Spleen (tissue), 11 donors: ENCODE measurements at regions not wholly inside any gene's neighbourhood (a gene's known extent, or its start where the extent isn't known, plus 50 kb on each side); places are given as distances from the start of the nearest gene placed in this dataset.
A peak's percentile ranks its signal among the peaks of the same experiment; 100 is the strongest.

Experiments
- DNase-seq: peaks from one replicate; pipeline ENCODE4 v3.0.0-alpha.2; 2020
- H3K27ac ChIP-seq, 8 donors: fragments of 200-600 bp; sonication (generic) in 7 of 8; 1 replicate in 4 of 8; 2 replicates in 4 of 8; pipeline versions ENCODE4 v1.5.0 to v1.8.0; 2016 to 2021; ENCODE audit warnings: inconsistent platforms in 4 of 8, mild to moderate bottlenecking in 4 of 8, moderate library complexity in 1 of 8
- H3K27me3 ChIP-seq, 7 donors: fragments of 200-600 bp; sonication (generic) in 6 of 7; replicated peaks in 1 of 7; 1 replicate in 4 of 7; 2 replicates in 3 of 7; pipeline versions ENCODE4 v1.5.0 to v1.8.0; 2016 to 2021; ENCODE audit warnings: inconsistent platforms in 3 of 7, mild to moderate bottlenecking in 1 of 7
- H3K36me3 ChIP-seq, 6 donors: fragments of 200-600 bp; sonication (generic) in 5 of 6; 1 replicate in 4 of 6; 2 replicates in 2 of 6; pipeline versions ENCODE4 v1.5.0 to v1.8.0; 2016 to 2021; ENCODE audit warnings: inconsistent platforms in 2 of 6
- H3K4me1 ChIP-seq, 6 donors: fragments of 200-600 bp; sonication (generic) in 5 of 6; 1 replicate in 3 of 6; 2 replicates in 3 of 6; pipeline versions ENCODE4 v1.5.0 to v1.8.0; 2016 to 2021; ENCODE audit warnings: inconsistent platforms in 3 of 6
- H3K4me3 ChIP-seq, 8 donors: fragments of 200-600 bp; sonication (generic) in 7 of 8; 1 replicate in 4 of 8; 2 replicates in 4 of 8; pipeline versions ENCODE4 v1.5.0 to v1.8.0; 2016 to 2021; ENCODE audit warnings: inconsistent platforms in 4 of 8, mild to moderate bottlenecking in 4 of 8, moderate library complexity in 2 of 8
- H3K9me3 ChIP-seq, 8 donors: fragments of 200-600 bp; sonication (generic) in 7 of 8; 1 replicate in 4 of 8; 2 replicates in 4 of 8; pipeline versions ENCODE4 v1.5.0 to v1.8.0; 2016 to 2021; ENCODE audit warnings: inconsistent platforms in 4 of 8
- POLR2A ChIP-seq, 3 donors: fragments of 450-650 bp; IDR thresholded peaks; one replicate each; pipeline ENCODE4 v1.5.1; 2017; ENCODE audit warnings: antibody characterized with exemption in 3 of 3, mild to moderate bottlenecking in 1 of 3
- POLR2AphosphoS5 ChIP-seq, 3 donors: sonication (generic); formaldehyde crosslinking; IDR thresholded peaks; one replicate each; pipeline ENCODE4 v1.5.1; 2017; ENCODE audit warnings: antibody characterized with exemption in 3 of 3
- WGBS, 5 donors: extraction: QIAGEN DNeasy Blood & Tissue Kit in 3 of 5; methylation state at CpG; one replicate each; pipeline versions ENCODE4 v1.1.5 to v1.1.7; 2013 to 2018; 5-methylcytosine and 5-hydroxymethylcytosine counted together
- intact Hi-C: fragments of 100-400 bp; cut with DNase I; formaldehyde crosslinking; loops from one replicate; pipeline ENCODE4 v1.15.0; 2023; ENCODE audit warnings: low total_unique reads
- TF ChIP-seq, protein P1 (sequence below), 11 experiments: fragments of 200-600 bp in 7 of 11; fragments of 450-650 bp in 4 of 11; sonication (generic) in 4 of 11; IDR thresholded peaks in 8 of 11; conservative IDR thresholded peaks in 3 of 11; 1 replicate in 7 of 11; 2 replicates in 4 of 11; pipeline versions ENCODE4 v1.4.0 to v1.8.0; 2016 to 2021; ENCODE audit warnings: antibody characterized with exemption in 11 of 11, inconsistent platforms in 4 of 11, mild to moderate bottlenecking in 1 of 11
- donor health status: healthy with polysubstance abuse.
- donor health status: DM: no; HTN: no; CAD: no; lungs with moderate emphysema.
- donor health status: DM: no; HTN: no; CAD: no.
- donor health status: Bipolar disorder and iron deficiency.
- donor health status: healthy.
- donor health status: DM: no; HTN: no; CAD: no.
- donor health status: DM: yes; HTN: yes; CAD: no.

DNA sequence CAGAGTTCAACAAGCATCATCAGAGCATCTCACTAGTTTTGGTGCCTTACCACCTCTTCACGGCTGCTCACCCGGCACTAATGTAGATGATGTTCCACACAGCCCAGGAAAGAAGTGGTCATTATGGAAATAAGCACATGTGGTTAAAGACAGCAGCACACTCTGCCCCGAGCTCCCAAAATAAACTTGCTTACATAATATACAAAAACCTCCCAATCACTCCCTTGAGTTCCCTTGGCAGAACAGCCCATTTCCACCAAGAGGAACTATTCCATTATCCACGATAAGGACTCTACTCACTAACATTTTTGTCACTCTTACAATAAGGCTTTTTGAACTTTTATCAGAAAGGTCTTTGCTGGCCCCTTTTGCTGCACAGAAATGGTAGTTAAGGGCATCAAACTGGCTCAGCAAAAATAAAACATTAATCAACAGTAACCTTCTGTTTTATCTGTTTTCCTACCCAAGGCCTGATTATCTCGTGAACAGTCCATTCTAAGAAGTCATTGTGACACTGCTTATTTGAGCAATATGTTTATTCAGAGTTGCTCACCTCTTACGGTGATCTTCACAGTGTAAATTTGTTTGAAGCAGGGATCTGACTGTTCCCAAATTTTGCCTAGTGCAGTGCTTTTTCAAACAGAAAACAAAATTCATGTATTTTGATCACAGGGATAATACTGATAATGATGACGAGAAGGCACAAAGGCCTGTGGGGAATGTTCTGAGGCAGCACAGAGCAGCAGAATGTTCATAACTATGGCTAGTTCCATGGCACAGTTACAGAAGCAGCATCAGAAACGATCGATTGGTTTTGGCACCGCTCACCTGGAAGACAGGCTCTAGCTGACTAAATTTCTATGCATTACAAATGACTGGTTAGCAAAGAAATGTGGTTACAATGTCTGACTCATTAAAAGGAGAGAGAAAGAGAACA is 399.8 kb upstream of the PIK3R1 start:
- intact Hi-C loops = no loop called here
- Histone ChIP-seq H3K9me3 (peaks cover 0 to 3% (median 0%) of the 10 kb centered on the region in 8 donors), H3K36me3 (no peaks in the 10 kb centered on the region), H3K27ac (peak overlapping the region in 4 of 8 donors; percentile 2 to 46 (median 28)), H3K4me1 (peaks cover 0 to 11% (median 3%) of the 10 kb centered on the region in 6 donors), H3K27me3 (no peaks in the 10 kb centered on the region), H3K4me3 (no peak overlapping the region)
- DNase-seq = no peak
- 70 to 79% (median 77%) methylated on average over 10 of the region's 10 CpGs for WGBS, 5 donors
- TF ChIP-seq POLR2AphosphoS5 (IDR thresholded peaks at IDR 0.05) = no peak
- no peak for TF ChIP-seq POLR2A (IDR thresholded peaks at IDR 0.05)
- TF ChIP-seq, protein P1, sequence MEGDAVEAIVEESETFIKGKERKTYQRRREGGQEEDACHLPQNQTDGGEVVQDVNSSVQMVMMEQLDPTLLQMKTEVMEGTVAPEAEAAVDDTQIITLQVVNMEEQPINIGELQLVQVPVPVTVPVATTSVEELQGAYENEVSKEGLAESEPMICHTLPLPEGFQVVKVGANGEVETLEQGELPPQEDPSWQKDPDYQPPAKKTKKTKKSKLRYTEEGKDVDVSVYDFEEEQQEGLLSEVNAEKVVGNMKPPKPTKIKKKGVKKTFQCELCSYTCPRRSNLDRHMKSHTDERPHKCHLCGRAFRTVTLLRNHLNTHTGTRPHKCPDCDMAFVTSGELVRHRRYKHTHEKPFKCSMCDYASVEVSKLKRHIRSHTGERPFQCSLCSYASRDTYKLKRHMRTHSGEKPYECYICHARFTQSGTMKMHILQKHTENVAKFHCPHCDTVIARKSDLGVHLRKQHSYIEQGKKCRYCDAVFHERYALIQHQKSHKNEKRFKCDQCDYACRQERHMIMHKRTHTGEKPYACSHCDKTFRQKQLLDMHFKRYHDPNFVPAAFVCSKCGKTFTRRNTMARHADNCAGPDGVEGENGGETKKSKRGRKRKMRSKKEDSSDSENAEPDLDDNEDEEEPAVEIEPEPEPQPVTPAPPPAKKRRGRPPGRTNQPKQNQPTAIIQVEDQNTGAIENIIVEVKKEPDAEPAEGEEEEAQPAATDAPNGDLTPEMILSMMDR (IDR thresholded peaks at IDR 0.05 in 8 of 11, conservative IDR thresholded peaks at IDR 0.05 in 3 of 11) = no peak

- Histone ChIP-seq H3K4me3 (no peak overlapping the region), H3K4me1 (peaks cover 0 to 11% (median 3%) of the 10 kb centered on the region in 6 donors), H3K27me3 (no peaks in the 10 kb centered on the region), H3K27ac (peak overlapping the region in 4 of 8 donors; percentile 2 to 46 (median 28)), H3K9me3 (peaks cover 0 to 2% (median 0%) of the 10 kb centered on the region in 8 donors), H3K36me3 (no peaks in the 10 kb centered on the region)
- WGBS, 5 donors = 41 to 60% (median 52%) methylated on average over 3 of the region's 3 CpGs
- intact Hi-C loops = no loop called here
- TF ChIP-seq, protein P1 (IDR thresholded peaks at IDR 0.05 in 8 of 11, conservative IDR thresholded peaks at IDR 0.05 in 3 of 11) = no peak
- no peak for TF ChIP-seq POLR2A (IDR thresholded peaks at IDR 0.05)
- no peak for TF ChIP-seq POLR2AphosphoS5 (IDR thresholded peaks at IDR 0.05)
- no peak for DNase-seq
Measured at GRCh38 chr5:67814569-67815311, 400.8 kb upstream of the PIK3R1 start.

- H3K36me3 ChIP-seq = no peaks in the 10 kb centered on the region
- WGBS, 5 donors = 81 to 94% (median 90%) methylated on average over 6 of the region's 6 CpGs
- TF ChIP-seq, protein P1 (IDR thresholded peaks at IDR 0.05 in 8 of 11, conservative IDR thresholded peaks at IDR 0.05 in 3 of 11) = no peak
- no peak for TF ChIP-seq POLR2AphosphoS5 (IDR thresholded peaks at IDR 0.05)
- TF ChIP-seq POLR2A (IDR thresholded peaks at IDR 0.05) = no peak
- no peak for DNase-seq
- no peak overlapping the region for H3K4me3 ChIP-seq
- H3K27me3 ChIP-seq = no peaks in the 10 kb centered on the region
- H3K9me3 ChIP-seq = no peaks in the 10 kb centered on the region
- intact Hi-C loops = no loop called here
- H3K4me1 ChIP-seq = peaks cover 0 to 11% (median 3%) of the 10 kb centered on the region in 6 donors
- H3K27ac ChIP-seq = no peak overlapping the region
Measured at GRCh38 chr5:67813877-67814539, 401.5 kb upstream of the PIK3R1 start.
